AG10803 (cell line): ENCODE measurements at regions not wholly inside any gene's neighbourhood (a gene's known extent, or its start where the extent isn't known, plus 50 kb on each side); places are given as distances from the start of the nearest gene placed in this dataset.

Experiments
- DNase-seq: peaks from one replicate; pipeline ENCODE4 v3.0.0; 2010; ENCODE audit warnings: low read depth
- H3K4me3 ChIP-seq: 2 replicates; pipeline ENCODE4 v1.5.1; 2011; ENCODE audit warnings: mild to moderate bottlenecking, low read length, control low read depth
- TF ChIP-seq, protein P1 (sequence below): conservative IDR thresholded peaks from 2 replicates; pipeline ENCODE4 v1.5.1; 2011; ENCODE audit warnings: mild to moderate bottlenecking, low read length, control low read depth, inconsistent platforms

DNA sequence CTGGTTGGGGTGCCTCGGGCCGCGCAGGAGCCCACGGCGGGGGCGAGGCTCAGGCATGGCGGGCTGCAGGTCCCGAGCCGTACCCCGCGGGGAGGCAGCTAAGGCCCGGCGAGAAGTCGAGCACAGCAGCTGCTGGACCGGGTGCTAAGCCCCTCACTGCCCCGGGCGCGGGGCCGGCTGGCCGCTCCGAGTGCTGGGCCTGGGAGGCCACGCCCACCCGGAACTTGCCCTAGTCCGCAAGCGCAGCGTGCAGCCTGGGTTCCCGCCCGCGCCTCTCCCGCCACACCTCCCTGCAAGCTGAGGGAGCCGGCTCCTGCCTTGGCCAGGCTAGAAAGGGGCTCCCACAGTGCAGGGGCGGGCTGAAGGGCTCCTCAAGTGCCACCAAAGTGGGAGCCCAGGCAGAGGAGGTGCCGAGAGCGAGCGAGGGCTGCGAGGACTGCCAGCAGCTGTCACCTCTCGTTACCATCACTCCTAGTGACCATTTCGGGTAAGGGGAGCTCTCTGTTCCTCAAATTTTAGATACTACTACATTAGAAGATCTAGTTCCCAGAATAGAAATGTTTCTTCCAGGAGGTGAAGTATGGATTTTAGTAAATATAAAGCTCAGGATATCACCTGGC is 417.0 kb upstream of the AGTR1 start:
- TF ChIP-seq, protein P1, sequence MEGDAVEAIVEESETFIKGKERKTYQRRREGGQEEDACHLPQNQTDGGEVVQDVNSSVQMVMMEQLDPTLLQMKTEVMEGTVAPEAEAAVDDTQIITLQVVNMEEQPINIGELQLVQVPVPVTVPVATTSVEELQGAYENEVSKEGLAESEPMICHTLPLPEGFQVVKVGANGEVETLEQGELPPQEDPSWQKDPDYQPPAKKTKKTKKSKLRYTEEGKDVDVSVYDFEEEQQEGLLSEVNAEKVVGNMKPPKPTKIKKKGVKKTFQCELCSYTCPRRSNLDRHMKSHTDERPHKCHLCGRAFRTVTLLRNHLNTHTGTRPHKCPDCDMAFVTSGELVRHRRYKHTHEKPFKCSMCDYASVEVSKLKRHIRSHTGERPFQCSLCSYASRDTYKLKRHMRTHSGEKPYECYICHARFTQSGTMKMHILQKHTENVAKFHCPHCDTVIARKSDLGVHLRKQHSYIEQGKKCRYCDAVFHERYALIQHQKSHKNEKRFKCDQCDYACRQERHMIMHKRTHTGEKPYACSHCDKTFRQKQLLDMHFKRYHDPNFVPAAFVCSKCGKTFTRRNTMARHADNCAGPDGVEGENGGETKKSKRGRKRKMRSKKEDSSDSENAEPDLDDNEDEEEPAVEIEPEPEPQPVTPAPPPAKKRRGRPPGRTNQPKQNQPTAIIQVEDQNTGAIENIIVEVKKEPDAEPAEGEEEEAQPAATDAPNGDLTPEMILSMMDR: no peak
- no peak for DNase-seq
- H3K4me3 ChIP-seq: no peak overlapping the region

DNA sequence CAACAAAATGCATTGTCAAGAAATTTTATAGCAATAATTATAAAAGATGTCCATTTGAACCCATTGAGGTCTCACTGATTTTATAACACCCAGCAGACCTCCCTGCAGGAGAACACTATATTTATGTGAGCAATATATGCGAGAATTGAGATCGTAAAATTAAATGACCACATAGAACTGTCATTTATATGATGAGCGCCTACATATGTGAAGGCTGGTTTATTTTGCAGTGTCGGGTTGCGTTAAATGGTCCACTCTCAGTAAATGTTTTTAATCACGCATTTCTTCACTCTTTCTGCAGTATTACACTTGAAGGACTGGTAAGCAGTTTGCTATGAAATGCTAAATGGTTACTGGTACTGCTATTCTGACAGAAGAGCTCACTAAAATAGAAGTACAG is 408.5 kb upstream of the AGTR1 start:
- TF ChIP-seq, protein P1: no peak
- DNase-seq: no peak
- H3K4me3 ChIP-seq: no peak overlapping the region

DNA sequence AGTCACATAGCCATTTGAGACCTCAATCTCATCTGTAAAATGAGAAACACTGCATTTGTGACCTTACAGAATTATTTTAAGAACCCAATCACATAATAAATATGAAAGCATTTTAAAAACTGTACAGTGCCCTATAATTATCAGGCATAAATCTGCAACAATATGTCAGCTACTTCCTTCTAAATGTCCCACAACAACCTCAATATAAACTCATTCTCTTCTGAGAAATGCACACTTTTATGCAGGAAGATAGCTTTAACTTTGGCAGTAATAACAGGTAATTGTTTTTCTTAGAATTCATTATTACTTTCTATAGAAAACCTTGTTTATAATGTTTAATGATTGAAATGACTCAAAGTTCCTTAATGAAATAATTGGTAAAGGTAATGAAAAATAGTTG is 400.7 kb upstream of the AGTR1 start:
- TF ChIP-seq, protein P1: no peak
- DNase-seq: no peak

DNA sequence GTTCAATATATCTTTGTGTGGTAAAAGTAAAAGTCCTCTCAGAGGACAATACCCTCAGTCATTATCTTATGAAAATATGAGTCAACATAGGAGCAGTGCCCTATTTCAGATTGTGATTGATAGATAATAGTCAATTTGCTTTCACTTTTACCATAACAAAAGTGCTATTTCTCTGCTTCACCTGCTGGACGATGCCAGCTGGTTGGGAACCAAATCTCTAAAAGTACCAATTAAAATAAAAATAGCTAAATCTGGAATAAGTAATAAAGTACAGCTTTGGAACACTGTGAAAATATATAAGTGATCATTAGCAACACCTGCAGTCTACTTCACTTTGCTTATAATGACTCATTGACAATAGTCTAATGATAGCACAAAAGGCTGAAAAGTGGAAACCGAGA is 390.3 kb upstream of the AGTR1 start:
- no peak overlapping the region for H3K4me3 ChIP-seq
- TF ChIP-seq, protein P1: no peak
- no peak for DNase-seq

More for the DNA sequence above, 400.7 kb upstream of the AGTR1 start:
- no peak overlapping the region for H3K4me3 ChIP-seq

DNA sequence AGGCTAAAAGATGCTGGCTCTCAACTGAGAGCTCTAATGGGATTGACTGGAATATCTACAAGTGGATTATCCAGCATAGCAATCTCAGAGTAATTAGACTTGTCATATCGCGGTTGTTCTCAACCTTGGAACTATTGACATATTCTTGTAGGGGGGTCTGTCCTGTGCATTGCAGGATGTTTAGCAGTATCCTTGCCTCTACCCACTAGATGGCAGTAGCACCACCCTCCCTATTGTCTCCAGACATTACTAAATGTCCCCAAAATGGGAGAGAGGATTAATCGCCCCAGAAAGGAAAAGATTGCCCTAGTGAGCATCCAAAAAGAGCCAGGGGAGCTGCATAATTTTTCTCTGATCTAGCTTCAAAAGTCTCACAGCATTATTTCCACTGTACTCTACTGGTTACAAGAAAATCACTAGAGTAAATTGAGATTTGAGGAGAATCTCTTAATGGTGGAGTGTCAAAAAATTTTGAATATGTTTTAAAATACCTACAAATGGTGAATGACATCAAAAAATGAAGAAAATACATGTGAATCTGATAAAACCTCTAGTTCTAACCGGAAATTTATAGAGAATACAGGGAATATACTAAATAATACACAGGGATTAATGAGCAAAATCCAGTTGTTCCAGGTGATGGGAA is 388.2 kb upstream of the AGTR1 start:
- no peak overlapping the region for H3K4me3 ChIP-seq
- TF ChIP-seq, protein P1: peak; percentile 93
- DNase-seq: peak; percentile 54

DNA sequence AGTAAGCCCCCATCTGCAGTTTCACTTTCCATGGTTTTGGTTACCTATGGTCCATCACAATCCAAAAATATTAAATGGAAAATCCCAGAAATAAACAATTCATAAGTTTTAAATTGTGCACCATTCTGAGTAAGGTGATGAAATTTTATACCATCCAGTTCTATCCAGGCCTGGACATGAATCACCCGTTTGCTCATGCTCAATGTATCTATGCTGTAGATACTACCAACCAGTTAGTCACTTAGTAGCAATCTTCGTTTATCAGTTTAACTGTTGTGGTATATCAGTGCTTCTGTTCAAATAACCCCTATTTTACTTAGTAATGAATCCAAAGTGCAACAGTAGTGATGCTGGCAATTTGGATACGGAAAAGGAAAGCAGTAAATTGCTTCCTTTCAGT is 381.9 kb upstream of the AGTR1 start:
- no peak for DNase-seq
- no peak overlapping the region for H3K4me3 ChIP-seq
- TF ChIP-seq, protein P1: no peak

DNA sequence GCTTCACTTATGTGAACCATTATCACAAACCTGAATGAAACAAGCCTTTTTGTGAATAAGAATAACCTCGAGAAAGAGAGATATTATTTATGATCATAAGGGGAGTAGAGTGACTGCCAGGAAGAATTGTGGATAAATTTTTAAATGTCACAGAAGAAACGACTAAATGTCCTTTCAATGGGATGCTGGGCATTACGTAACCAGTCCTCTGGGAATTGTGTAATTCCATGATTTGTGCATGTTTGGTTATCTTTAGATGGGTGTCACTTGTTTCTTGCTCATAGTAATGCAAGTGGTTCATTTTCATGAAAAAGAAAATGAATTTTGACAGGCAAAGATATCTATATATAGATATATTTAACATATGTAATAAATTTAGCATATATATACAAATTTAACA is 379.5 kb upstream of the AGTR1 start:
- no peak overlapping the region for H3K4me3 ChIP-seq
- no peak for DNase-seq
- TF ChIP-seq, protein P1: no peak
